ENCODE measurements at regions not wholly inside any gene's neighbourhood (a gene's known extent, or its start where the extent isn't known, plus 50 kb on each side); places are given as distances from the start of the nearest gene placed in this dataset.
A peak's percentile ranks its signal among the peaks of the same experiment; 100 is the strongest.

DNA sequence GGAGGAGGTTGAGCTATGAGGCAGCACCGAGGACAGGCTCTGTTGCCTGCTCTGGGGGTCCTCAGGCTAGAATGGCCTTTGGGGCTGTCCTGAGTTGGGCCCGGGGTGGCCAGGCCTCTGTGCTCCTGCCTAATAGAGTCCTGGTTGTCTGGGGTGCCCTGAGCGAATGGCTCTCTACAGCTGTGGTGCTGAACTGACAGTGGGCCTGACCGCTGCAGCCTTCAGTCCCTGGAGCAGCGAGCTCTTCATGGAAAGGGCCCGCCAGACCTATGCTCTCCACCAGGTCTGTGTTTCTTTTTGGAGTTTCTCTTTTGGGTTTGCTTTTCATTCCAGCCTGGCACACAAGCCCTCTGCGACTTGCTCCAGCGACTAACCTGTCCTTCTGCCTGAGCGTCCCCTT lies 679.0 kb upstream of the RAB6C start:
- Histone ChIP-seq H3K9me3 (no peaks in the 10 kb centered on the region), H3K4me3 (no peak overlapping the region), H3K27me3 (no peaks in the 10 kb centered on the region), H3K36me3 (no peaks in the 10 kb centered on the region), H3K4me1 (peaks cover 7% of the 10 kb centered on the region), H3K27ac (no peak overlapping the region)
- intact Hi-C loops (cut with DNase I): no loop called here
- DNase-seq: no peak
- TF ChIP-seq, protein P1, sequence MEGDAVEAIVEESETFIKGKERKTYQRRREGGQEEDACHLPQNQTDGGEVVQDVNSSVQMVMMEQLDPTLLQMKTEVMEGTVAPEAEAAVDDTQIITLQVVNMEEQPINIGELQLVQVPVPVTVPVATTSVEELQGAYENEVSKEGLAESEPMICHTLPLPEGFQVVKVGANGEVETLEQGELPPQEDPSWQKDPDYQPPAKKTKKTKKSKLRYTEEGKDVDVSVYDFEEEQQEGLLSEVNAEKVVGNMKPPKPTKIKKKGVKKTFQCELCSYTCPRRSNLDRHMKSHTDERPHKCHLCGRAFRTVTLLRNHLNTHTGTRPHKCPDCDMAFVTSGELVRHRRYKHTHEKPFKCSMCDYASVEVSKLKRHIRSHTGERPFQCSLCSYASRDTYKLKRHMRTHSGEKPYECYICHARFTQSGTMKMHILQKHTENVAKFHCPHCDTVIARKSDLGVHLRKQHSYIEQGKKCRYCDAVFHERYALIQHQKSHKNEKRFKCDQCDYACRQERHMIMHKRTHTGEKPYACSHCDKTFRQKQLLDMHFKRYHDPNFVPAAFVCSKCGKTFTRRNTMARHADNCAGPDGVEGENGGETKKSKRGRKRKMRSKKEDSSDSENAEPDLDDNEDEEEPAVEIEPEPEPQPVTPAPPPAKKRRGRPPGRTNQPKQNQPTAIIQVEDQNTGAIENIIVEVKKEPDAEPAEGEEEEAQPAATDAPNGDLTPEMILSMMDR (IDR thresholded peaks at IDR 0.05): no peak
- peak; percentile 14 for ATAC-seq

- Histone ChIP-seq H3K27ac (no peak overlapping the region), H3K4me1 (peaks cover 5% of the 10 kb centered on the region), H3K27me3 (no peaks in the 10 kb centered on the region), H3K36me3 (no peaks in the 10 kb centered on the region), H3K4me3 (no peak overlapping the region), H3K9me3 (no peaks in the 10 kb centered on the region)
- TF ChIP-seq, protein P1 (IDR thresholded peaks at IDR 0.05): no peak
- DNase-seq (no peak), ATAC-seq (peak; percentile 8)
- intact Hi-C loops (cut with DNase I): no loop called here
These were observed 678.0 kb upstream of the RAB6C start for GRCh38 chr2:129301431-129301913.

- H3K27ac ChIP-seq: no peak overlapping the region
- no peaks in the 10 kb centered on the region for H3K27me3 ChIP-seq
- no peaks in the 10 kb centered on the region for H3K4me1 ChIP-seq
- no peak overlapping the region for H3K4me3 ChIP-seq
- H3K9me3 ChIP-seq: no peaks in the 10 kb centered on the region
- no peaks in the 10 kb centered on the region for H3K36me3 ChIP-seq
- intact Hi-C loops (cut with DNase I): no loop called here
- TF ChIP-seq, protein P1 (IDR thresholded peaks at IDR 0.05): no peak
- no peak for ATAC-seq
- DNase-seq: no peak
These were observed 677.4 kb upstream of the RAB6C start for GRCh38 chr2:129302106-129302505.

GRCh38 chr2:129302561-129303183 lies 676.8 kb upstream of the RAB6C start:
- Histone ChIP-seq H3K4me1 (no peaks in the 10 kb centered on the region), H3K27me3 (no peaks in the 10 kb centered on the region), H3K4me3 (no peak overlapping the region), H3K27ac (no peak overlapping the region), H3K36me3 (no peaks in the 10 kb centered on the region), H3K9me3 (no peaks in the 10 kb centered on the region)
- TF ChIP-seq, protein P1 (IDR thresholded peaks at IDR 0.05): no peak
- DNase-seq (no peak), ATAC-seq (no peak)
- intact Hi-C loops (cut with DNase I): no loop called here

DNA sequence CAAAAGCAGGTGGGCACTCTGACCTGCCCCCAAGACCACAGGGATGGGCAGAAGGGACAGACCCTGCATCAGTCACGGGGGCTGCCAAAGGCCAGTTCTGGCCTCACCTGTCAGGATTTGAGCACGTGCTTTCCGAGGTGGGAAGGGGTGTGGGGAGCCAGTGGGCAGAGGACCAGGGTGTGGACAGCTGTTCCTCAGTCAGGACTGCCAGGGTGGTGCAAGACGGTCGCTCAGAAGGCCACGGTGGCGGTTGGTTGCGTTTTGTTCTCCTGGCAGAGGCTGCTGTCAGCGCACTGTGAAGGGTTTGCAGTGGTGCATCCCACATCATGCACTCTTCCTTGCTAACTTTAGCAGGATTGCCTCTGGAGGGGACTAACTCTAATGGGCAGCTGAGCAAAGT lies 665.3 kb upstream of the RAB6C start:
- TF ChIP-seq, protein P1 (IDR thresholded peaks at IDR 0.05): no peak
- Histone ChIP-seq H3K27ac (no peak overlapping the region), H3K27me3 (no peaks in the 10 kb centered on the region), H3K4me3 (no peak overlapping the region), H3K9me3 (no peaks in the 10 kb centered on the region), H3K4me1 (no peaks in the 10 kb centered on the region), H3K36me3 (no peaks in the 10 kb centered on the region)
- intact Hi-C loops (cut with DNase I): no loop called here
- no peak for DNase-seq
- ATAC-seq: no peak
